B cell (primary cell): ENCODE measurements at regions not wholly inside any gene's neighbourhood (a gene's known extent, or its start where the extent isn't known, plus 50 kb on each side); places are given as distances from the start of the nearest gene placed in this dataset.

ENCODE experiments used
- ATAC-seq: fragments of 200-7000 bp; cut with Tn5 transposase; one replicate; pipeline ENCODE4 v1.10.0; 2021; ENCODE audit warnings: low read depth, mild to moderate bottlenecking, moderate number of reproducible peaks, moderate library complexity
- CTCF ChIA-PET: fragments of 350-600 bp; sonication (Branson Sonifier 250); formaldehyde crosslinking; loops from one replicate; lab custom pipeline; 2021; ENCODE audit warnings: antibody characterized with exemption, inconsistent platforms; lab: Charles Lee
- POLR2A ChIA-PET: fragments of 350-600 bp; sonication (Branson Sonifier 250); formaldehyde crosslinking; loops from one replicate; lab custom pipeline; 2021; ENCODE audit warnings: antibody characterized with exemption; lab: Charles Lee
- DNase-seq: peaks from one replicate; pipeline ENCODE4 v3.0.0; 2013
- H2AFZ ChIP-seq: 2 replicates; pipeline ENCODE4 v1.6.1; 2012; ENCODE audit warnings: mild to moderate bottlenecking, low read depth, low read length; ENCODE audit not compliant: insufficient read depth, poor library complexity, severe bottlenecking
- H3K27ac ChIP-seq, 2 donors: 1 replicate in 1 of 2; 2 replicates in 1 of 2; pipeline ENCODE4 v1.5.1; 2012 to 2013; ENCODE audit warnings: low read length in 2 of 2, mild to moderate bottlenecking in 2 of 2, moderate library complexity in 1 of 2
- H3K27me3 ChIP-seq, 4 experiments: fragments of 200-600 bp in 1 of 4; sonication (generic) in 1 of 4; replicated peaks in 1 of 4; 1 replicate in 2 of 4; 2 replicates in 2 of 4; pipeline versions ENCODE4 v1.6.1 to v1.7.0; 2013 to 2016; ENCODE audit warnings: low read length in 3 of 4, mild to moderate bottlenecking in 2 of 4, mixed read lengths in 1 of 4, moderate library complexity in 1 of 4; ENCODE audit not compliant: insufficient read depth in 4 of 4, control insufficient read depth in 3 of 4; ENCODE audit errors: control extremely low read depth in 1 of 4
- H3K36me3 ChIP-seq, 2 experiments: replicated peaks in 1 of 2; 1 replicate in 1 of 2; 2 replicates in 1 of 2; pipeline versions ENCODE4 v1.6.1 to v1.7.1; 2013; ENCODE audit warnings: low read length in 1 of 2; ENCODE audit not compliant: insufficient read depth in 2 of 2, control insufficient read depth in 1 of 2; ENCODE audit errors: control extremely low read depth in 1 of 2, extremely low read depth in 1 of 2
- H3K4me1 ChIP-seq, 2 donors: fragments of 200-600 bp in 1 of 2; sonication (generic) in 1 of 2; 1 replicate in 1 of 2; 2 replicates in 1 of 2; pipeline versions ENCODE4 v1.5.1 to v1.6.1; 2013 to 2017; ENCODE audit warnings: low read length in 2 of 2; ENCODE audit not compliant: control insufficient read depth in 2 of 2, insufficient read depth in 2 of 2
- H3K4me2 ChIP-seq: replicated peaks from 2 replicates; pipeline ENCODE3; 2012; ENCODE audit warnings: mild to moderate bottlenecking, low read depth, low read length; ENCODE audit not compliant: poor library complexity, severe bottlenecking
- H3K4me3 ChIP-seq, 5 experiments: fragments of 200-600 bp in 1 of 5; sonication (generic) in 1 of 5; 1 replicate in 3 of 5; 2 replicates in 2 of 5; pipeline versions ENCODE4 v1.5.1 to v1.7.0; 2011 to 2016; ENCODE audit warnings: low read length in 4 of 5, mild to moderate bottlenecking in 4 of 5, low read depth in 2 of 5, control low read depth in 1 of 5, moderate library complexity in 1 of 5; ENCODE audit not compliant: insufficient read depth in 1 of 5; ENCODE audit errors: control extremely low read depth in 1 of 5, extremely low read depth in 1 of 5
- H3K79me2 ChIP-seq: fragments of 200-600 bp; sonication (generic); one replicate; pipeline ENCODE4 v1.6.0; 2016; ENCODE audit warnings: low read length; ENCODE audit not compliant: control insufficient read depth, insufficient read depth
- H3K9ac ChIP-seq: fragments of 200-600 bp; sonication (generic); 2 replicates; pipeline ENCODE4 v1.6.1; 2017; ENCODE audit warnings: mild to moderate bottlenecking, low read length, moderate library complexity
- H3K9me3 ChIP-seq, 3 donors: one replicate each; pipeline versions ENCODE4 v1.6.1 to v1.7.1; 2013; ENCODE audit warnings: low read length in 2 of 3; ENCODE audit not compliant: control insufficient read depth in 2 of 3, insufficient read depth in 1 of 3; ENCODE audit errors: control extremely low read depth in 1 of 3
- H4K20me1 ChIP-seq: 2 replicates; pipeline ENCODE4 v1.6.0; 2012; ENCODE audit warnings: mild to moderate bottlenecking, low read length; ENCODE audit not compliant: insufficient read depth, control insufficient read depth, poor library complexity, severe bottlenecking
- H3K27ac Mint-ChIP-seq: one replicate; pipeline ENCODE4 v1.8.0; 2021; ENCODE audit warnings: mixed read lengths
- H3K27me3 Mint-ChIP-seq: one replicate; pipeline ENCODE4 v1.8.0; 2021; ENCODE audit warnings: mixed read lengths
- H3K4me1 Mint-ChIP-seq: one replicate; pipeline ENCODE4 v1.8.0; 2021; ENCODE audit warnings: mixed read lengths
- H3K4me3 Mint-ChIP-seq: one replicate; pipeline ENCODE4 v1.8.0; 2021; ENCODE audit warnings: mixed read lengths
- H3K9me3 Mint-ChIP-seq: one replicate; pipeline ENCODE4 v1.8.0; 2022; ENCODE audit warnings: mixed read lengths; ENCODE audit not compliant: insufficient read depth
- CTCF ChIP-seq: fragments of 200-600 bp; IDR thresholded peaks from one replicate; pipeline ENCODE4 v1.8.0; 2022; ENCODE audit warnings: antibody characterized with exemption, mild to moderate bottlenecking
- EZH2 ChIP-seq: IDR thresholded peaks from 2 replicates; pipeline ENCODE4 v1.6.1; 2012; ENCODE audit warnings: borderline replicate concordance, low read depth, mild to moderate bottlenecking, moderate library complexity, low read length; ENCODE audit not compliant: insufficient read depth, poor library complexity, severe bottlenecking
- WGBS: methylation state at CpG from one replicate; pipeline ENCODE4 v1.1.5; 2013; ENCODE audit warnings: missing lambda C conversion rate; ENCODE audit not compliant: insufficient coverage; 5-methylcytosine and 5-hydroxymethylcytosine counted together
- intact Hi-C: fragments of 100-400 bp; cut with micrococcal nuclease; formaldehyde crosslinking; loops from one replicate; pipeline ENCODE4 v1.10.0; 2022

- ATAC-seq (no peak), DNase-seq (no peak)
- intact Hi-C loops = loop anchor here (10.0 kb wide), 2 partner anchors 137 to 243 kb away; no protein-coding TSS in a partner anchor
Measured at GRCh38 chr9:1947438-1947837, 67.7 kb upstream of the SMARCA2 start.

GRCh38 chr9:1948541-1948940 lies 66.6 kb upstream of the SMARCA2 start:
- Histone ChIP-seq H3K79me2 (no peaks in the 10 kb centered on the region), H3K27ac (no peak overlapping the region), H2AFZ (no peak overlapping the region), H3K9me3 (no peaks in the 10 kb centered on the region), H3K36me3 (no peaks in the 10 kb centered on the region), H4K20me1 (no peaks in the 10 kb centered on the region), H3K4me2 (no peak overlapping the region), H3K4me1 (no peaks in the 10 kb centered on the region), H3K27me3 (peaks cover 0 to 5% (median 1%) of the 10 kb centered on the region in 4 experiments), H3K4me3 (no peak overlapping the region), H3K9ac (no peak overlapping the region)
- Mint-ChIP-seq H3K27ac (no peak overlapping the region), H3K4me3 (no peak overlapping the region), H3K27me3 (peaks cover 4% of the 10 kb centered on the region), H3K9me3 (no peaks in the 10 kb centered on the region), H3K4me1 (no peaks in the 10 kb centered on the region)
- DNase-seq (no peak), ATAC-seq (no peak)
- intact Hi-C loops = loop anchor here (10.0 kb wide), 2 partner anchors 136 to 244 kb away; no protein-coding TSS in a partner anchor
- TF ChIP-seq CTCF (no peak), EZH2 (no peak)
- WGBS = no CpG with 5 or more reads among the region's 4 CpGs
- CTCF ChIA-PET = no interaction called here
- POLR2A ChIA-PET = no interaction called here

More at GRCh38 chr9:1947438-1947837, 67.7 kb upstream of the SMARCA2 start:
- no peak overlapping the region for H3K4me3 ChIP-seq
- H3K4me2 ChIP-seq = no peak overlapping the region
- no peaks in the 10 kb centered on the region for H3K79me2 ChIP-seq
- no peaks in the 10 kb centered on the region for H3K4me1 ChIP-seq
- Mint-ChIP-seq H3K27me3 (peaks cover 3% of the 10 kb centered on the region), H3K27ac (no peak overlapping the region), H3K4me1 (no peaks in the 10 kb centered on the region), H3K9me3 (no peaks in the 10 kb centered on the region), H3K4me3 (no peak overlapping the region)
- H3K9me3 ChIP-seq = no peaks in the 10 kb centered on the region
- POLR2A ChIA-PET = no interaction called here
- no CpG with 5 or more reads among the region's 4 CpGs for WGBS
- CTCF ChIA-PET = no interaction called here
- no peaks in the 10 kb centered on the region for H3K36me3 ChIP-seq
- H4K20me1 ChIP-seq = no peaks in the 10 kb centered on the region
- no peak overlapping the region for H2AFZ ChIP-seq
- TF ChIP-seq CTCF (no peak), EZH2 (no peak)
- H3K9ac ChIP-seq = no peak overlapping the region
- peaks cover 0 to 5% (median 1%) of the 10 kb centered on the region in 4 experiments for H3K27me3 ChIP-seq
- no peak overlapping the region for H3K27ac ChIP-seq
